Cardiac septum (tissue), 1 donor: ENCODE measurements at regions not wholly inside any gene's neighbourhood (a gene's known extent, or its start where the extent isn't known, plus 50 kb on each side); places are given as distances from the start of the nearest gene placed in this dataset.

Source experiments
- DNase-seq: peaks from one replicate; pipeline ENCODE4 v3.0.0-alpha.2; 2020; ENCODE audit warnings: low spot score
- intact Hi-C: fragments of 100-400 bp; cut with DNase I; formaldehyde crosslinking; loops from one replicate; pipeline ENCODE4 v1.14.0; 2022
- donor health status: DM: no; HTN: no; CAD: no.

DNA sequence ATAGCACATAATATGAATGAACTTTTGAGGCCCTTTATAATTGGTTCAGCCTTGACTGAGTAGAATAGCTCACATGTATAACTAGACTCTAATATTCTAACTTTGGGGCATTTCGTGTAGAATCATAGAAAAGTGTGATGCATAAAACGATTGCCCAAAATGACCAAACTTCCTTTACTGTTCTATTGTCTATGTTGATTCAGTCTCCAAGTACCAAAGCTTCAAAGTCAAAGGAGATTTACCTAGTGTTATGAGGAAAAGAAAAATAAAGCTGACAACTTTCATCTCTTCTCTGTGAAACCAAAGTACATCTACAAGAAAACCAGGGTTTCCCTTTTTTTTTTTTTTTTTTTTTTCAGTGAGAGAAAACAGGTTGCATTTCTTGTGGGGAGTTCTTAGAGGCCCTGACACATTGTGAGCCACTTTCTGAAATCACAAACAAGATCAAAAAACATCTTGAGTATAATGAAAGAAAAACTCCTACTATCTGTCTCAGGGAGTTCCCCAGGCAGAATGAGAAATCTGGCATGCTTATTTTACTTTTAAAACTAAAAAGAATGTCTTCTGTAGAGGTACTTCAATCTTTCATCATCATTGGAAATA, 183.4 kb downstream of the TNFSF18 start:
- intact Hi-C loops: no loop called here
- DNase-seq: no peak

DNA sequence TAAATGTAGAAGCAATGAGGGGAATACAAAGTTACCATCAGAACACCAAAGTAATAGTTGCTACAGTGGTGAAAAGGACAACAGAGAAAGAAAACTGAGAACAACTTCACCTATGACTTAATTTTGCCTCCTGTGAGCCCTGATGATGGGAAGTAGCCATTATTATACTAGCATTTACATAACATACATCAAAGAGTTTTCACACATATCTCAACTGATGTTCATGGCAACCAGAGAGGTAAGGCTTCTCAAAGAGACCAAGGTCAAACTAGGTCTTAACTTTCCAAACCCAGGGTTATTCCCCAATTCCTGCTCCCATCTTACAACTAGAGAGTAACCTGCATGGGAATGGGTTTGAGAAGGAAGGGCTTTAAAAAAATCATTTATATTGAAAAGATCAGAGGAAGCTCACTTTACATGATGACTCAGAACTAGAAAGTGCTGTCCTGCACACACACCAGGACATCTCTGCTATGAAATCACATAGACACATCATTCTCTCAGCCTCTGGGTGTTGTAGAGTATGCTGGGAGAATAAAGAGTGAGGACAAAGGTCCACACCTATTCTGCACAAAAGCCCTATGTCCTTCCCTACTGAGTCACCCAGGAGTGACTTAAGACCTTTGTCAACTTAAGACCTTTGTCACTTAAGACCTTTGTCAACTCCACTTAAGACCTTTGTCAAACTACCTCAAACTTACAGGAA, 179.7 kb downstream of the TNFSF18 start:
- DNase-seq: no peak

DNA sequence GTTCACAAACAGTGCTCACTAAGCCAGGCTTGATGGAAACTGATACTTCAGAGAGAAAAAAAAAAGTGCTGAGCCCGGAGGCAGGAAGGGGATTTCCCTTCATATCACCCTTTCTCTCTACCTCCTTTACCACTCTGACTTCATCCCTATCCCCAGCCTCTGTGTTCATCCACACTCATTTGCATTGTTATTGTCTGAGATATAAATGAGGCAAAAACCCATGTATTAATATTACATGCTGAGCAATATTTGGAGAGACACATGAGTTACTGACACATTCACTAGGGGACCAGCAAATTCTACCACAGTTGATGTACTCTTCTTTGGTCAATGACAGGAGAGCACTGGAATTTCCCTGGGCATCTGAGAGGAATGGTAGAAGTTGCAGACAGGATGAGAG, 175.8 kb downstream of the TNFSF18 start:
- no peak for DNase-seq
- intact Hi-C loops: no loop called here

More for the DNA sequence above, 179.7 kb downstream of the TNFSF18 start:
- intact Hi-C loops: no loop called here

DNA sequence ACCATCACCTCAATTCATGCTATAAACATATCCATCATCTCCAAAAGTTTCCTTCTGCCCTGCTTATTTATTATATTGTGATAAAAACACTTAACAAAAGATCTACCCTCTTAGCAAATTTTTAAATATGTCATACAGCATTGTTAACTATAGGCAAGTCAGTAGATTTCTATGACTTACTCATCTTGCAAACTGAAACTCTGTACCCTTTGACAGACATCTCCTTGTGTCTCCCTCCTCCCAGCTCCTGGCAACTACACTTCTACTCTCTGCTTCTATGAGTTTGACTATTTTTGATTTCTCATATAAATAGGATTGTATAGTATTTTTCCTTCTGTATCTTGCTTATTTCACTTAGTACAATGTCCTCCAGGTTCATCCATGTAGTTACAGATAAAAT, 174.8 kb downstream of the TNFSF18 start:
- intact Hi-C loops: no loop called here
- DNase-seq: no peak

DNA sequence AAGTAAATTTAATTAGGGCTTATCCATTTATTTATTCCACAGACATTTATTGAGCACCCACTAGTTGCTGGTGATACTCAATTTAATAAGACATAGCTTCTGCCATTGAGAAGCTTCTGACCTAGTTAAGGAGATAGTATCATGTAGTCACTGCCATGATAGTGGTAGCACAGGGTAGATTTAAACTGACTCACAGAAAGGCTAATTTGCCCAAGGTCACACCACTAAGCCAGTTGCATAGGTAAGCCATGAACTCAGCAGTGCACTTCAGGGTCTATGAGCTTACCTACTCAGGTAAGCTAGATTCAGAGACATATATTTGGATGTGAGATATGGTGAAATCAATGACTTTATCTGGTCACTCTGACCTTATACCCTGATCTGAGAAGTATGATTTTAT, 168.4 kb downstream of the TNFSF18 start:
- DNase-seq: no peak
- intact Hi-C loops: no loop called here

DNA sequence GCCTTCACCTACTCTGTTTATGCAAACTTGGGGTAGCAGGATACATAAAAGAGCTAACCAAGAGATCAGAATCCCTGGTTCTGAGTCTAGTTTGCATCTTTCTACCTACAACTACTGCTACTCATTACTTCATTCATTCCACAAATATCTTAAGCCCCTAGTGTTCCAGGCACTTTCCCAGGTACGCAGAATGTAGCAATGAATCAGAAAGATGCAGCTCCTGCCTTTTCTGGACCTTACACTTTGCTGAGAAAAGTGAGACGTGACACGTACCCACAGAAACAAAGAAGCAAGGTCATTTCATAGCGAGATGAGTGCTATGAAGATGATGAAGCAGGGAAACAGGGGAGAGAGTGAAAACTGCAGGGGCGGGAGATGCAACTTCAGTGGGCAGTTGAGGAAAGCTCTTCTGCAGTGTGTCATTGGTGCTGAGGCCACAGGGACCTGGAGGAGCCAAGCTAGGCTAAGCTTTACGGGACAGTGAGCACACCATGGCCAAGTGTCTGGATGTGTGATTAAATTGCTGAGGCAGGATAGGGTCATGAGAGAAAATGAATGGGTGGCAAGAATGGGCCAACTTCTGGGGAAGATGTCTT, 167.9 kb downstream of the TNFSF18 start:
- DNase-seq: no peak
- intact Hi-C loops: no loop called here

DNA sequence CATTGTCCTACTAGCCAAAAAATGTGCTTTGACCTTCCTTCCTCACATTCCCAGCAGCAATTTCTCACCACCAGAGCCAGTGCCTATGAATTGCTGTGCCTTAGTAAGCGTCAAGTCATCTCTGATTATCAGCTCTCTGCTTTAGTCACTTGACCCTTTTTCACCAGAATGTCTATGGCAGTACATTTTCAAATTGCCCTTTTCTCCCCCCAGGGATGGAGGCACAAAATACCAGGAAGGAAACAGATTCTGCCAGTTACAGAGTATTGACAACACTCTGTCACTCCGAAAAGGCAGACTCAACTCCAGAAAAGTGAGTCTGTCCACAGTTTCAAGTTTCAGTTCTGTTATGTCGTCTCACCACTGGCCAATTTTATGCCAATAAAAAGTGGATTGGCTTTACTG, 167.4 kb downstream of the TNFSF18 start:
- intact Hi-C loops: no loop called here
- DNase-seq: no peak

DNA sequence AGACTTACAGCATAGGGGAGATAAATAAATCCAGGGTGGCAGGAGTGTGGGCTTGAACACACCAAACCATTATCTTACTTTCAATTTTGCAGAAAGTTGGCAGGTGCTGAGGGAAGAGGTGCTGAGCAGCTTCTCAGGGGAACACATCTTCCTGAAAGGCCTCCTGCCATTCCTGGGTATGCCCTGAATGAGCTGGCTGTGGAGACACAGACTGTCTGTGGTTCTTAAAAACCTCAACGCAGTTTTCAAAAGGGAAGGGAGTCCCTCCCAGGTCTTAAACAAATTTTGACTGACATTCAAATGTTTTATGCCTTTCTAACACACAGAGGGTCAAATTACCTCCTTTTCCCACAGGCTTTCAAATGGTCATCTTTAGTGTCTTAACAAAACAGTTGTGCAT, 166.9 kb downstream of the TNFSF18 start:
- intact Hi-C loops: no loop called here
- no peak for DNase-seq

DNA sequence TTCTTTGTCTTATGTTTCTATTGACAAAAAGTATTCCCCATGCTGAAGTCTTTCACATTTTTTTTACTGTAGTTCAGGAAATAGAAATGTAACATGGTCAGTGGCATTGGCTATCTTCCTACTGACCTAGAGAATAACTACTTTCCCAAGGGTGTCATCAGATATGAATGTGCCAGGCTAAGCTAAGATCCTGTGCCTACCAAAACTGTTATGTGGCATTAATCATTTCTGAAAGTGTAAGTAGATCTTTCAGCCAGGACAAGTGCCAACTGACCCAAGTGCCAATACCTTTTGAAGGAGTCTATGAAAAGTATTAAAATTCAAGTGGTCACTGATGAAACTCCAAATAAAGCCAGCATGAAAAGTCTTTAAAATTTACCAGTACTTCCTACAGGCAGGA, 165.3 kb downstream of the TNFSF18 start:
- intact Hi-C loops: no loop called here
- DNase-seq: no peak

DNA sequence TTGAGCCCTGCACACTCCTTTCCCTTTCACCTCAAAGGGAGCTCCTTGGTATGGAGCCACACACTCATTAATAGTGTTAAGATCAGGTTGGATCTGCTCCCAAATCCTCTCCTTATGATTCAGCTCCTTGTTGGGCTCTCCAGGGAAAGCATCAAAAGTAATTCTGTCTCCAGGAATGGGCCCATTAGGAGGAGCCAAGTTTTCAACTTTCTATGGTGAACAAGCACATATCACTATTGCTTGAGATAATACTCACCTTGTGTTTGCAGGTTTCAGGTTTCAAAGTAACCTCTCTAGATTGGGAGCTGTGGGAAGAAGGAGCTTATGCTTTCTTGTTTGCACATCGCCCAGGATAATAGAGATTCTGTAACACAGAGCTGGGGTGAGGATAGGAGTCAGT, 164.8 kb downstream of the TNFSF18 start:
- no peak for DNase-seq
- intact Hi-C loops: no loop called here

DNA sequence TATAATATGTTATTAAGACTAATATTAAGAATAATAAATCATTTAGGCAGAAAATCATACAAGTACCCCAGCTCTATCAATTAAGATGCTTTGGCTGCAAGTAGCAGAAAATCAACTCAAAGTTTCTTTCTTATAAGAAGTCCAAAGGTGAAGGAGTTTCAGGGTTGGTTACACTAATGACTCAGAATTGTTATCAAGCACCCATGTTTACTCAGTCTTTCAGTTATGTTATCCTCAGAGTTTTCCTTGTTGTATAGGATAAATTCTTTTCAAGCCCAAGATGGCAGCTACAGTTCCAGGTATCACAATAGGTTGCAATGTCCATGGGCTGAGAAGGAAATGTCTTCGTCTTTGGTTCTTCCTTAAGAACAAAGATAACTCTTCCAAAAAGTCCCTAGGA, 163.6 kb downstream of the TNFSF18 start:
- intact Hi-C loops: no loop called here
- no peak for DNase-seq

DNA sequence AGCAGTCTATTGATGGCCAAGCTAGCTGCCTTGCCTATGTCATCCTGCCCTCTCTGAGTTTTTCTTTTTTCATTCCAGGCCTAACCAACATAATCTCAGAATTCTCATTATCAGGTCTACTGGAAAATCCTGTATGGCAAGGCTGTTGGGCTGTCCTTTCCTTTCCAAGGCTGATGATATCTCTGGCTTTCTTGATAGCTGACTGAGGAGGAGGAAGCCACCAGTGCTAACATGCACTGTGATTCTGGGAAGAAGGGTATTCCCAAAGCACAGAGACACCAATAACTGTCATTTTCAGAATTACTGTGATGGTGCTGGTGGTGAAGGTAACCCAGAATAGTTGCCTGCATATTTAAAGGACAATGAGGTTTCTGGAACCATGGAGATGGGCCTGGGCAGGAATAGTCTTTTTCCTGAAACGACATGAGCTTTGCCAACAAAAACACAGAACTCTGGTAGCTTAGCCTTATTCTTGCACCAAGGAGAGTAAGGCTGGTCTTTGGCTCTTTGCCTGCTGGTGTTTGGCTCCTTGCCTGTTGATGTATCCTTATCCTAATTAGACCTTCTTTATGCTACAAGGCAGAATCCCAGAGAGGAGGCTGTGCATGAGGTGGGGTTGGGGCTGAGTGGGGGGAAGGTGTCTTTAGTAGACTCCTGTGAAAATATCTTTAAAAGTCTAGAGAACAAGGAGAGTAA, 157.4 kb downstream of the TNFSF18 start:
- peak; percentile 76 for DNase-seq
- intact Hi-C loops: no loop called here

DNA sequence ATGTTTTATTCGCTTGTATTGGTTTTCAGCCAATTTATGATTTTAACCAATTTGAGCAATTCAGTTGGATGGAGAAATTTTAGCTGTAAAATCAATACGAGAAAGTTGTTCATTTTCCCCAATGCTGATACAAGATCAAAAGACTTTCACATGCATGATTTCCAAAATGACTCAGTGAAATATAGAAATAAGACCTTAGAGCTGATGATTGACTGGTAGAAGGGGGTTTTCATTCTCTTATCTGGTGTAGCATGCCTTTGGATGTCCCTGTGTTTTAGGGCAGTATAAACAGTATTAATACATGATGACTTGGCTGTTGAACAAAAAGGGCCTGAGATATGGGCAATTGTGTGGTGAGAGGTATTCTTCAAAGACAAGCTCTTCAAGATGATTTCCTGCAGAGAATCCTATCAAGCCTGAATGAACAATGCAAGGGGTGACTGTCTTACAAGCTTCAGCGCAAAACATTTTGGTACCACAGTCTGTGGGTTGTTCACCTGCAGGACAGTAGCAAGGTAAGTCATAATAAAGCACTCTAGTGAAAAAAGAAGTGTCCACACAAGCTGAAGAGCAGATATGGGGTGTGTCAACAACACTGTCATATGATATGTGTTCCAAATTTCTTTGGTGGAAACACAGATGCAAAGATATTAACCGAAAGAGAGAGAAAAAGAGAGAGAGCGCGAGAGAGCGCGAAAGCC, 156.2 kb downstream of the TNFSF18 start:
- intact Hi-C loops: loop anchor here (5.0 kb wide), 1 partner anchor 38 kb away; no protein-coding TSS in a partner anchor
- no peak for DNase-seq

DNA sequence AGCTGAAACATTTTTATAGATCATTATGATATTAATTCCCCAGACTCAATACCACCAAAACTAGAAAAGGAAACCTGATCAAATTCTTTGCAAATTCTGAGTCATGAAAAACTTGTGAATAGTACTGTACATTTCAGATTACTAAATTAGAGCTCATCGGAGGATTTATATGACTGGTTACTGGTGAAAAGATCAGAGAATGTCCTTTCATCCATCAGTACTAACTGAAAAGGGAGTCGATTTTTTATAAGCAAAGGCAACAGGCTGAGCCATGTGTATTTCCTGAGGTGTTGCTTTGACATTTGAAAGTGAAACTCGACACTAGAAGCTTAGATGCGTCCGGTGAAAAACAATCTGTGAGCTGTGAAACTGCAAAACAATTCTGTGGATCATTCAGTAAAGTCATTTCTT, 155.7 kb downstream of the TNFSF18 start:
- intact Hi-C loops: loop anchor here (5.0 kb wide), 1 partner anchor 37 kb away; no protein-coding TSS in a partner anchor
- DNase-seq: no peak

DNA sequence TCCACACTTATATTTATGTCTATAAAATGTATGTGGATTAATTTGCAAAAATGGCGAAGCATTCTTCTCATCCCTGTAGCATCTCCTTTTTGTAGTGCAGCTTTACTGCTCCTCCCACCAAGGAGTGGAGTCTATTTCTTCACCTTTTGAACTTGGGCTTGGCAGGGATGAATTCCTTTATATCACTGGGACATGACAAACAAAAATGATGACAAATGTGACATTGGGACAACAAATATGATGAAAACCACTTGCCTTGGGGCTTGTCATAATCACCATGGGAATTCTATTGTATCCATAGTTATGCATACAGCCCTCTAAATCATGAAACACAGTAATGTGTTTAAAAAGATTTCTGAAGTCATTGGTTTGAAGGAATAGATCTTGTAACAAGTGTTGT, 155.0 kb downstream of the TNFSF18 start:
- DNase-seq: no peak
- intact Hi-C loops: loop anchor here (5.0 kb wide), 1 partner anchor 37 kb away; no protein-coding TSS in a partner anchor

DNA sequence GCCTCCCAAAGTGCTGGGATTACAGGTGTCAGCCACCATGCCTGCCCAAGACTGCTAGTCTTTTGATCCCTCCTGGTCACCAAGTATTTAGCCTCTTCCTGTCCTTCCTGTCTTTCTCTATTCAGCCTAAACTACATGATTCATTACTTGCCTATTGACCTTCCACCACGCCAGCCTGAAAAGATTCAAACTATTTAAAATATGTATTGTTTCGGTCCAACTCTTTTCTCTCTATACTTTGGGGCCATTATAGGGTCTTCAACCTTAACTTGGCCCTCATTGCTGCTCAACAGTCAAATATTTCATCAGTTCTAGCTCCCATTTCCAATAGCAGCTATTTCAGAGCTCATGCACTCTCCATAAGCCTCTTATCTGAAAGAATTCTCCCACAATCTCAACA, 153.0 kb downstream of the TNFSF18 start:
- DNase-seq: no peak
- intact Hi-C loops: loop anchor here (5.0 kb wide), 1 partner anchor 35 kb away; no protein-coding TSS in a partner anchor

DNA sequence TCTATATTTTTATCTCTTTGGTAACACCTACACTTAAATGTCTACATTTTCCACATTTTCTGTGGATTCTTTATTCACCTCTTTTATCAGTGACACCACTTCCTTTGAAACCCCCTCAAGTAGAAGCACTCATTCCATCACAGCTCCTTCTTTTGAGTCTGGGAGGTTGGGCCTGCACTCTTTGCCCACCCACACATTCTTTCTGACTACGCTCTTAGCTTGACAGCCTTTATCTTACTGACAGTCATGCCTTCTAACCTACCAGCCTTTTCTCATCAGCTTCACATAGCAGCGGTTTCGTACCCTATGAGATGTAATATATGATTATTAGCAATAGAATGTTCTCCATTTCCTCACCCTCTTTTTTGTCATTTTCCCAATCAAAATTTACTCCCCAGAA, 151.9 kb downstream of the TNFSF18 start:
- intact Hi-C loops: loop anchor here (5.0 kb wide), 1 partner anchor 33 kb away; no protein-coding TSS in a partner anchor
- DNase-seq: no peak

DNA sequence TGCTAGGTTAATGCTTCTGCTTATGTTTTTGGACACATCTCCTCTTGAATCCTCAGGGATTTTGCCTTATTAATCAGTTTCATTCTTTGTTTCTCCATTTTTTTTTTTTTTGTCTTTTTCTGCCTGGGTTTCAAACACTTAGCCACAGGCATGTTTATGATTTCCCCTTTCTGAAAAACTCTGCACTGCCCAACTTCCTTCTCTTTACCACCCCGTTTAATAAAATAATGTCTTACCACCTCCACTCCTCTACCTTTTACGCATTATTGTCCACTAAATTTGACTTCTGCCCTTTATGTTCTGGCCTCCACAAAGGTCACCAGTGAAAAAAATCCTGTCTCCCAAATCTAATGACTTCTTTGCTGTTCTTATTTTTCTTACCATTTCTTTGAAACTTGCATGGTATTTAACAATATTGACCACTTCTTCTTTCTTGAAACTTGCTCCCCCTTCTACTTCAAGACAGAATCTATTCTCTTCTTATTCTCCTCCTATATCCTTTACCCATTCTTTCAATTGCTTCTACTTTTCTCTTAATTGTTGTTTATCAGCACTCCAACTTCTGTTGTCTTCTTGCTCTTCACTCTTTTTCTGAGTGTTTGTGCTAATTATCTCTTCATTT, 150.3 kb downstream of the TNFSF18 start:
- no peak for DNase-seq
- intact Hi-C loops: no loop called here

DNA sequence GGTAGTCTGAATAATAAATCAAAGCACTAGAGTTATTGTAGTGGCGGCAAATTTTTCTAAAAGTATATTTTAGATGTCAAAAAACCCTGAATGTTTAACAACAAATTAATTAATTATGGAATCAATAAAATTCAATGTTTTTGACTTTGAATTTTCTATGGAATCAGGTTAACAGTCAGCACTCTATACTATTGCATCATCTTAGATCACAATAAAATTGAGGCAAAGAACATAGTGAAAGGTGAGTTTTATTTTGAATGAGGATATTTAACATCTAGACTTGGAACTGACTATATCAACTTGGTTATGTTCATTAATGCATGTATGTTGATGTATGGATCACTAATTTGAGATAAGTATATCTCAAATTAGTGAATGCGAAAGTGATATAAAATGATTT, 148.5 kb downstream of the TNFSF18 start:
- intact Hi-C loops: no loop called here

More for the DNA sequence above, 148.5 kb downstream of the TNFSF18 start:
- no peak for DNase-seq
